ENCODE measurements at regions not wholly inside any gene's neighbourhood (a gene's known extent, or its start where the extent isn't known, plus 50 kb on each side); places are given as distances from the start of the nearest gene placed in this dataset.

DNA sequence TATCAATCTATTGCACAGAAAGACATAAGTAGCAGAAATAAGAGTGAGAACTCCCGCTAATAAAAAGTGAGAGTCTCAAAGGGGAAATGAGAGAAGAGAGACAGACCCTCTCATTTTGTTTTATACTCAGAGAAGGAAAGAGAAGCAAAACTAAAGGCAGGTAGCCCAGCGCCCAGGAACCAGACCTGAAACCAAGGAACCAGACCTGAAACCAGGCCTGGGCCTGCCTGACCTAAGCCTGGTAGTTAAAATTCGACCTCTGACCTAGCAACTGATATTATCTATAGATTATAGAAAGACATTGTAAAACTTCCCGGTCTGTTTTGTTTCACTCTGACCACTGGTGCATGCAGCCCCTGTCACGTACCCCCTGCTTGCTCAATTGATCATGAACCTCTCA lies 134.5 kb upstream of the SEMA6A start:
- TF ChIP-seq EZH2 (IDR thresholded peaks at IDR 0.05; ENCODE audit: low read length), result no peak
- TF ChIP-seq, protein P1, sequence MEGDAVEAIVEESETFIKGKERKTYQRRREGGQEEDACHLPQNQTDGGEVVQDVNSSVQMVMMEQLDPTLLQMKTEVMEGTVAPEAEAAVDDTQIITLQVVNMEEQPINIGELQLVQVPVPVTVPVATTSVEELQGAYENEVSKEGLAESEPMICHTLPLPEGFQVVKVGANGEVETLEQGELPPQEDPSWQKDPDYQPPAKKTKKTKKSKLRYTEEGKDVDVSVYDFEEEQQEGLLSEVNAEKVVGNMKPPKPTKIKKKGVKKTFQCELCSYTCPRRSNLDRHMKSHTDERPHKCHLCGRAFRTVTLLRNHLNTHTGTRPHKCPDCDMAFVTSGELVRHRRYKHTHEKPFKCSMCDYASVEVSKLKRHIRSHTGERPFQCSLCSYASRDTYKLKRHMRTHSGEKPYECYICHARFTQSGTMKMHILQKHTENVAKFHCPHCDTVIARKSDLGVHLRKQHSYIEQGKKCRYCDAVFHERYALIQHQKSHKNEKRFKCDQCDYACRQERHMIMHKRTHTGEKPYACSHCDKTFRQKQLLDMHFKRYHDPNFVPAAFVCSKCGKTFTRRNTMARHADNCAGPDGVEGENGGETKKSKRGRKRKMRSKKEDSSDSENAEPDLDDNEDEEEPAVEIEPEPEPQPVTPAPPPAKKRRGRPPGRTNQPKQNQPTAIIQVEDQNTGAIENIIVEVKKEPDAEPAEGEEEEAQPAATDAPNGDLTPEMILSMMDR (optimal IDR thresholded peaks at IDR 0.05 in 1 of 3, IDR thresholded peaks at IDR 0.05 in 1 of 3, conservative IDR thresholded peaks at IDR 0.05 in 1 of 3; ENCODE audit: extremely low read depth in 1 of 3, insufficient read depth in 2 of 3, low read length in 3 of 3), result no peak

All from keratinocyte (primary cell).